NCI-H2107 treated with DMSO at 0.1 percent for 48 hours (cell line): ENCODE measurements at regions not wholly inside any gene's neighbourhood (a gene's known extent, or its start where the extent isn't known, plus 50 kb on each side); places are given as distances from the start of the nearest gene placed in this dataset.

Experiments used
- DNase-seq: peaks from one replicate; lab custom pipeline; 2025; ENCODE audit not compliant: unreplicated experiment; lab: John Stamatoyannopoulos, UW

DNA sequence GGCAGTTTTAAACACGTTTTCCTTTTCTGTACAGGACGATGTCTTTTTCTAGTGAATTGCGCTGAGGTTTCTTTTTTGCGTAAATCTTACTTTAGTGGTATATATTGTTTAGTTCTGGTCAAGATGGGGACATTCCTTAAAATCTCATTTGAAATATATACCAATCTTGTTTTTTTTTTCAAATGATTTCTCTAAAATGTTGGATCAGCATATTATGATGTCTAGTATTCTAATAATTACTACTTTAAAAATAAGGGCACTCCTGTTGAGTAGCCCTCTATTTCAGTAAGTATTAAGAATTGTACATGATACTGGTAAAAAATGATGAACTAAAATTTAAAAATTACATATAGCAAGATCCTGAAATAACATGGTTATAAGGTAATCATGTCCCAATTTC lies 224.1 kb upstream of the ARHGAP24 start:
- DNase-seq = no peak

DNA sequence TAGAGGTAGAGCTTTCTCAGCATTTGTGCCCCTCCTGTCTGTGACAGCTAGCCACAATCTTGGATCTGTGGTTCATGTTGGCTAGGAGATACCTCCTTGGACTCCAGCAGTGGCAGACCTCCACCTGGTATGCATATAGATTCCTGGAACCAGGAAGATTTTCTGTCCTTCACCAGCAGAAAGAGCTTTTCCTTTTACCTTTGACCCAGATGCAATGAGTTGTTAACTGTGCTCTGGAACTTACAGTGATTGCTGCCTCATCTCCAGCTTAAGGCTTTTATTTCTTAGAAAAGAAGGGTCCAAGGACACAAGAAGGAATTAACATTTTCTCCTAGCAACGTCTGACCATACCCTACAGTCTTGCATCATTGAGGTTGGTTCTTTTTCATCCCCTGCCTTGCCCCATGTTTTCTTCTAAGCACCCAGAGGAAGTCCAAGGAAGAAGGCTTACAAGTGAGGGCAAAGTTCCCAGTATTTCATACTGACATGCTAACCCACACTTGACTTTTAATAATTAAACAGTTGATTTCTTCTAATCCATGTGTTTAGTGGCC lies 217.1 kb upstream of the ARHGAP24 start:
- no peak for DNase-seq

DNA sequence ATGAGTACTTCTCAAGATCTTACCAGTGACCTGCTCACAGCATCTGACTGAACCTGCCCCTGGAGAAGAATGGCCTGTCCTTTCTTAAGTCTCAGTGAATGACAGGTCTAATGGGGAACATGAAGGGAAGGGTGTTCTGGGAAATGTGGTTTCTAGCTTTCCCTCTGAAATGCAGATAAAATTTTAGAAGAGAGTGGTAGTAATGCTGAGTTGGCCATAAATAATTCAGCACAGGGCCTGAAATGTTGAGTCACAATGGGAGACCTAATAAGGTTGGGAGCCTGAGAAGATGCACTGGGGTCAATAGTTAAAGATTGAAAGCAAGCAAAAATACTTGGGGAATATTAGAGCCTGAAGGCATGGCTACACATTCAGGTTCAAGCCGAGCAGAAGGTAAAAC lies 214.9 kb upstream of the ARHGAP24 start:
- no peak for DNase-seq

DNA sequence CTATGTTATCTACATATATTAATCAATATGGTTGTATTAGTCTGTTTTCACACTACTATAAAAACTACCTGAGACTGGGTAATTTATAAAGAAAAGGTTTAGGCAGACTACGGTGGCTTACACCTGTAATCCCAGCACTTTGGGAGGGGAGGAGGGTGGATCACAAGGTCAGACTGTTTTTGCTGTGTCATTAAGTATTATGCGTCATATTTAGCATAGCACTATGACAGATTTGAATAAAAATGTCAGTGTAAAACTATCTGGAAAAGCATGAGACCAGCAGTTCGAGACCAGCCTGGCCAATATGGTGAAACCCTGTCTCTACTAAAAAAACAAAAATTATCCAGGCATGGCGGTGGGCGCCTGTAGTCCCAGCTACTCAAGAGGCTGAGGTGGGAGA lies 209.7 kb upstream of the ARHGAP24 start:
- DNase-seq = no peak

DNA sequence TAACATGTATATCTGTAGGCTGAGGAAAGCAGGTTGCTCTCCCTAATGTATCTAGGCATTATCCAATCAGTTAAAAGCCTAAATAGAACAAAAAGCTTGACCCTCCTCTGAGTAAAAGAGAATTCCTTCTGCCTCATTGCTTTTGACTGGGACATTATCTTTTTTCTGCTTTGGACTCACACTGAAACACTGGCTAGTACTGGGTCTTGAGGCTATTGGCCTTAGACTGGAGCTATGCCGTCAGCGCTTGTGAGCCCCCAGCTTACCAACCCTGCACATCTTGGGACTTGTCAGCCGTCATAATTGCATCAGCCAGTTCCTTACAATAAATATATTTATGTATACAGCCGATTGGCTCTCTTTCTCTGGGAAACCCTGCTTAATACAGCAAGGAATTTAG lies 206.8 kb upstream of the ARHGAP24 start:
- DNase-seq = no peak

DNA sequence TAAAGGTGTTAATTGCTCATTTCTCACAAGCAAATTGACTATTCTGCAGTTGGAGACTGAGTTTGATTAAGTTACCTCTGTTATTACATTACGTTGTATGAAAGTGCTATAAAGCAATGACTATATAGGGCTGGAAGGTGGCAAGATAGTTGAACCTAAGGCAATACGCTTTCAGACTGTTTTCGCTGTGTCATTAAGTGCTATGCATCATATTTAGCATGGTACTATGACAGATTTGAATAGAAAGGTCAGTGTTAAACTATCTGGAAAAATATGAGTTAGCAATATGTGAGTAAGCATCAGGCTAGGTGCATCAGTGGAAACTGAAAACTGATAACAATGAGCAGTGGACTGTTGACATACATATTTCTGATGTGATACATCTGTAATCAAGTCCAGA lies 206.0 kb upstream of the ARHGAP24 start:
- DNase-seq = no peak

DNA sequence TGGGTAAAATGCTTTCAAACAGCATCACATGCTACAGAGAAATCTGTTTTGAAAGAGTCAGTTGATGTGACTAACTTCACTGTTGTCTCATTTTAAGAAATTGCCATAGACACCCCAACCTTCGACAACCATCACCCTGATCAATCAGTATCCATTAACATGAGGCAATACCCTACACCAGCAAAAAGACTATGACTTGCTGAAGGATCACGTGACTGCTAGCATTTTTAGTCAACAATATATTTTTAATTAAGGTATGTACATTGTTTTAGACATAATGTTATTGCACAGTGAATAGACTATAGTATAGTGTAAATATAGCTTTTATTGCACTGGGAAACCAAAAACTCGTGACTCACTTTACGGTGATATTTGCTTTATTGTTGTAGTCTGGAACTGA lies 200.0 kb upstream of the ARHGAP24 start:
- DNase-seq = no peak

DNA sequence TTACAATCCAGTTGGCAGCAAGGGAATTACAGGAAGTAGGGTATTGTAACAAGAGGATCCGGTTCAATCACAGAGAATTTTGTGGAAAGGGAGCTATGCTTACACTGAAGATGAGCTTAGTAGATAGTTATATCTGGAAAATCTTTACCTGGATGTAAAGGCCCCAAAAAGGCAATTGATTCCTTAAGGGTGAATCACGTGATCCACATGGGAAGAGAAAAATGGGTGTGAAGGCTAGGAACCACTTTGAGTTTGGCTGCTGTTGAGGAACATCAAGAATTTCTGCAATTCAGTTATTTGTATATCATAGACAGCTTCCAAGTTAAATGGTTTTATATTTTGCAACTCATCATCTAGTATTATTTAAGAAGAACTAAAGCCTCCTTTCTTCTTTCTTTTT lies 194.0 kb upstream of the ARHGAP24 start:
- no peak for DNase-seq

DNA sequence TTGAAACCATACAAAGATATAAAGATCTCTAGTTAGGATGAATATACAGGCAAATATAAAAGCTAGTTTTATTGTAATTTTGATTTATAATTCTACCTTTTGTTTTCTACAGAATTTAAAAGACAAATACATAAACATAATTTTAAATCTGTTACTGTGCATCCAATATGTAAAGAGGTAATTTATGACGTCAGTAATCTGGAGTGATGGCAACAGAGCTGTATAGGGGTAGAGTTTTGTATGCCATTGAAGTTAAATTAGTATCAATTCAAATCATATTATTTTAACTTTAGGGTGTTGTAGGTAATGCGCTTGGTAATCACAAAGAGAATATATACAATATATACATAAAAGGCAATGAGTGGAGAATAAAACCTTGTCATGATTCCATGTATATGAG lies 183.7 kb upstream of the ARHGAP24 start:
- DNase-seq = no peak

DNA sequence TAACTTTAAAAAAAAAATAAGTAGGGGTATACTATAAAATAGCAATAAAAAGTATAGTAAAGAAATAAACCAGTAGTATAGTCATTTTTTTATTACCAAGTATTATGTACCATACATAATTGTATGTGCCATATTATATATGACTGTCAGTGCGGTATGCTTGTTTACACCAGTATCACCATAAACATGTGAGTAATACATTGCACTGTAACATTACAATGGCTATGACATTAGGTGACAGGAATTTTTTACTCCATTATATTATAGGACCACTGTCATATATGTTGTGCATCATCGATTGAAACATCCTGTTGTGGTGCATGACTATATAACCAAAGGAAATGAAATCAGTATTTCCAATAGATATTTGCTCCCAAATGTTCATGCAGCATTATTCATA lies 176.9 kb upstream of the ARHGAP24 start:
- DNase-seq = no peak

DNA sequence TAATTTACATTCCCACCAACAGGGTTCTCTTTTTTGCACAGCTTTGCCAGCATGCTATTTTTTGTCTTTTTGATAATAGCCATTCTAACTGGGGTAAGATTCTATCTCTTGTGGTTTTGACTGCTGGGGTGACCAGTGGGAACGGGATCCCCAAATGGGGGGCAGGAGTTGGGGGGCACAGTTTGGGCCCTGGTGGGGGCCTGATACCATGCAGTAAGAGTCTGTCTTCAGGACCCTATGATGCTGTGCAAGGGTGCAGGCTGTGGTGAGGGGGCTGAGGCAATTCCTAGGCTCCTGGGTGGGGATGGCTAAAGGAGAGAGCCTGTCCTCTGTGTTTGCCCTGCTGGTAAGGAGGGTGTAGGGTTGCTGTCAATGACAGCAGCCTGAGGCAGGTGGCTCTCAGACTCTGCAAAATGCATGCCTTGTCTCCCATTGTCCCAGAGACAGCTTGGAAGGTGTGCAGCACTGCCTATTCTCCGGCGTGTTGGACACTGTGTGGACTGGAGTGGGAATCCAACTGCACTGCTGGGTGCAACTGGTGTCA lies 172.7 kb upstream of the ARHGAP24 start:
- DNase-seq = no peak

DNA sequence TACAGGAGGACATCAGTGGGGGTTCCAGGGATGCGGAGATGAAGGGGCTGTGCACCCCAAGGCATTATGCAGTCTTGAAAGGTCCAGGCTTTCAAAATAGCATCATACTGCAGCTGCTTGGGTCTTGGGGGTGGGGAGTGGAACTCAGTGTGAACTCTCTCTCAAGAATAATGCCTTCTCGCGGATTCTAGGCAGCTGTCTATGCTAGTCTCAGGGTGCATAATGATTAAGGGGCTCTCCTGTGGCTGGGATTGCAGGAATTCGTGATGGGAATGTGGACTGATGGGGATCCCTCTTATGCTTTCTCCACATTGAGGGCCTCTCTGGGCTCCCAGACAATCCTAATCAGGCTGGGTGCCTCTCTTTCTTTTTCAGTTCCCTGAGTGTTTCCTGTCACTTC lies 172.2 kb upstream of the ARHGAP24 start:
- no peak for DNase-seq

DNA sequence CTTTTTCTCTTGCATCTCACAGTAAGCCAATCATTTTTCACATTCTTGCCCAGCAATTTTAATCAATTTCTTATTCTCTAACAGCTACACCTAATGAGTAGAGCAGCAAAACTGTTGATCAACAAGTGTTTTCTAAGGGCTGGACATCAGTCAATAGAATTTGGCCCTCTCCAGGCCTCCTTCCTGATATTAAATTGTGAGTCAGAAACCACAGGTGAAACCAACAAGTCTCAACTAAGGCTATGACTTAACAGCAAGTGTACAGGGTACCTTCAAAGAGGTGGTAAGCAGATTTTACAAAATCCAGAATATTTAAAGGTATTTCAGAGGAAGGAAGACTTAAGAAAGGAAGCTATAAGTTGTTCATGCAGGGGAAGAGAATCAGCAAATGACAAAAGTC lies 156.5 kb upstream of the ARHGAP24 start:
- no peak for DNase-seq

DNA sequence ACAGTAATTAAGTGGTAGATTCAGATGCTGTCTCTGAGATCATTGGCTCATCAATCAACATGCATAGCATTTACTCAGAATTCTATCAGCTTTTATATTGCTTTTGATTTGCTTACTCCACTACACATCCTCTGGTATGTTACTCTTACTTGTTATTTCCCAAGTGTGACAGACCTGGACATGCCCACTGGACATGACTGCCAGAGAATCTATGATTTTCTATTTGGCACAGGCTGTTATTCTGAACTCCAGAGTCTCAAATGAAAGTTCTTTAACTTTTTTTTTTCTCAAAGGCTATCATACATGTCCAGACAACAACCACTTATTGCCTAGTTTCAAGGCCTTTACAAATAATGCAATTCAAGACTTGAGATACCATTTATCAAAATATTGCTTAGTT lies 116.1 kb upstream of the ARHGAP24 start:
- no peak for DNase-seq

DNA sequence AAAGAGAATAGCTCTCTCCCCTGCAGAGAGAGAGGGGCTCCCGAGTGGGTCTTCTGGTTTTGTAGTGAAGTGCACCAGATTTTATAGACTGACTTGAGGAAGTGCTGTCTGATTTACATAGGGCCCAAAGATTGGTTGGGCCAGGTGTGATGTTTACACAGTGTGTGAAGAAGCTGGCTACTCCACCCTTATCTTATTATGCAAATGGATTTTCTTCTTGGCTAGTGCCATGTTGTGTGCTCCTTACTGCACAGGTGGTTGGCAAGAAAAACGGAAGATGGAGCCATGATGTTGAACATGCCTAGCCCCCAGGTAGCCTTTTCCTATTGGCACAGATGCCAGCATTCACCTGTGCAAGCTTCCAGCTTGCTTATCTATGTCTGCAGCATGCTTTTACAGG lies 112.4 kb upstream of the ARHGAP24 start:
- no peak for DNase-seq

DNA sequence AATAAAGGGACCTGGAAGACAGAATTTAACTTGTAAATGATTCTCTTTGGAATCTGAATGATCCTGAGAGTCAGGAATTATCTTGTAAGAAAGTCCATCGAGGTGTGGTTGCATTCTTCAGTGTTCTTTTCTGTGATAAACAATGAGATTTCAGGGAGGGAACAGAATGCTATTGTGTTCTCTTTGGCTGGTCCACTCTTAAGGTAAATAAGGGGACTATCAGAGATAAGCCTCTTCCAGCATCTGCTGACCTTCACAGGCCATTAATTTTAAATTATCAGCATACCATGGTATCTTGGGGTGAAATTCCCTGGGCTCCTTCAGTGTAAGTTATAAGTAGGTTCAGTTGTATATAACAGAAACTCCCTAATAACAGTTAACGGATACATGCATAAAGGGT lies 107.1 kb upstream of the ARHGAP24 start:
- no peak for DNase-seq

DNA sequence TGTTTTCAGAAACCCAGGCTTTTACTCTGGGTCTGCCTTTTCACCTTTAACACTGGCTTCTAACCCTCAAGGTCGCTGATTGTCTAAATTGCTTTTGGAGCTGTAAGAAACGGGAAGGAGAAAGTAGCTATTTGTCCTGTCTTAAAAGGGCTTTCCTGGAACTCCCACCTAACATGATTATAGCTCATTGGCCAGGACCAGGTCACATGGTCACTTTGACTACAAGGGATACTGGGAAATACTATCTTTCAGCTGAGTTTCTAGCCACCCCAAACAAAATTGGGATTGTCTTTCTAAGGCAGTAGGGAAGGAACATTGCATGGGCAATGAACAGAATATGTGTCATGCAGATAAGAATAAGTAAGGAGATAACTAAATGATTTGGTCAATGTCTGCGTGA lies 106.7 kb upstream of the ARHGAP24 start:
- DNase-seq = no peak

DNA sequence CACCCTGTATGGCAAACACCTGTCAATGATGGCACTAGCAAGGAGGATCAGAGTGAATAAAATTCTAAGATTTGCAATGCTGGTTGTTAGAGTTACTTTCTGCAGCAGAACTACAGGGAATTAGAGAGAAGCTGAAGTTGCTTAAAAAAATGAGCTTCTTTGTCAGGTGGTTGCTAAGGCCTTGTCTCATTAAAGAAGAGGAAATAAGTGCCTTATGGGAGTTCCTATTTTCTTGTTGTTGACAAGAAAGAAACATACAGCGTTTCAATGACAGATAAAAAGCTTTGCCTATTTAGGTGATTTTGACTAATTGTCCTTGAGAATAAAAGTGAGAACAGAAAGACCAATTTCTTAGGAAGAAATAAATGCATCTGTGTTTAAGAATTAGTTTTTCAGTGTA lies 106.0 kb upstream of the ARHGAP24 start:
- DNase-seq = no peak

DNA sequence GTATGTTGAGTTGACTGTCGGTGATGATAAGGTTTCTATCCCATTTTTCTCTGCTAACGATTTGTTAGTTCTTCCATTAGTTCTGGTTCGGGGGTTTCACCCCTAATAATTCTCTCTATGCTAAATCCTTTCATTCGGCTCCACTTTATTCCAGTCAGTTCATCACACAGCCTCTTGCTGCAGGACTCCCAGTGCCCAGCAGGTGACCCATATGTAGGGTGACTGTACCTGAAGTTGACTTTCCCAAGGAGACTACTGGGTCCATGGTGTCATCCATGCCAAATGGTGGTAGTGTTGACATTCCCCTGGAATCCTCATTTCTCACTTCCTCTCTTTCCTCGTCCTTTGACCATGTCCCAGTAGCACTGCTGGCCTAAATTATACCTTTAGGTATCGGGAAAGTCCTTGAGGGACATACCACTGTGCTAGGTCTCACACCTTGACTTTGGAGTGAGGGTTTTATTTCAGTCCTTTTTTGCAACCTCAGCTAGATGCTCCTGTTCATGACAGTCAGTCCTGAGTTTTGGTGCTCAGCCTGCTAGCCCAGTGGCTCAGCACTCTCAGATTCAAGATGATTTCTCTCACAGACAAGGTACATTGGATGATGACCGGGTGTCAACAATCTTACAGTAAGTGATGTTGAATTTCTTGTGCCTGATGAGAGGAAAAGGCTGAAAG lies 105.1 kb upstream of the ARHGAP24 start:
- no peak for DNase-seq

DNA sequence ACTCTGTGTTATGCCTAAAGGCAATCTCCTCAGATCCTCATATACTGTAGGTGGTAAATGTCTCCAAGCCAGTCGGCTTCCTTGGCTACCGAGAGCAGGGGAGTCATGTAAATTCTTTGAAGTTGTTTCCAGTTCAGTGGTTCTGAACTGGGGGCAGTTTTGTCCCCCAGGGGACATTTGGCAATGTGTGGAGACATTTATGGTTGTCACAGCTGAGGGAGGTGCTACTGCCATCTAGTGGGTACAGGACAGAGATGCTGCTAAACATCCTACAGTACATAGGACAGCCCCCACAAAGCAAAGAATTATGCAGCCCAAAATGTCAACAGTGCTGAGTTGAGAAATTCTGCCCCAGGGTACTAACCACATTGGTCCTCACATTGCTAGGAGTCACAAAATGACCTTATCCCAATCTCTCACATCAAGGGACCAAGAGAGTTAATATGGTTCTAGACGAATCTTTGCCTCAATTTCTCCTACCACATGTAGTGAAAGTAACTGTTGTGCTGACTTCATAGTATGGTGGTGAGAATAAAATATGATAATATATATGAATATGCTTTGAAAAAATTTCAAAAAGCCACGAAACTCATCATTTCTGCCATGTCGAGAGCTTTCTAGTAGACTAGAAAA lies 104.4 kb upstream of the ARHGAP24 start:
- peak; percentile 12 for DNase-seq

DNA sequence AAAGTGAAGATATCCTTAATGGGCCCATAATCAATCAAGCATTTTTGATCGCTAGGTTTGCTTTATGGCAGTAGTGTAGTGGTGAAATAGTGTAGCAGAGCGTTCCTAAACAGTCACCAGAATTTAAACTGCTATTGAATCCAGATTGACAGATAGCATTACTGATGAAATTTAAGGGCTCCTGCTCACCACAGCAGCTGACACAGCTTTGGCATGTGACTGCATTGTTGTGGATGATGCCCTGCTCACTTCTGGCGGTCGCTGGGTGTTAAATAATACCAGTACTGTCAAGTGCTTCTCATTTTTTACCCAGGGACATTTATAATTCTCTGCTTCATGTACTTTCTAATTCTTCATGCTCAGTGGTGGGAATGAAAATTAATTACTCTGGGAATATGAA lies 102.0 kb upstream of the ARHGAP24 start:
- no peak for DNase-seq

DNA sequence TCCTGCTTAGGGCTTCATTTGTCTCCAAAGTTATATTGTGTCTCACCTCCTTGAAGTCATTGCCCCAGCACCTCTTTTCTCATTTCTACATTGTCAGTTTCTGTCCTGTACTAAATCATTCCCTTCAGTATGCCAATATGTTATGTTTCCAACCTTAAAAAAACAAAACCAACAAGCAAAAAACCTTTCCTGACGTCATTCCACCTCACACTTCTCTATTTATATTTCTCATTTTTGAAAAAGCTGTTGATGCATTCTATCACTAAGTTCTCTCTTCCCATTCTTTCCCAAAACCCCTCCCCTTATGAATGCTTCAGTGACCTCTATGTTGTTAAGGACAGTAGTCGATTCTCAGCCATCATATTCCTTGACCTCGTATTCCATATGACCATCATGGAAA lies 98.7 kb upstream of the ARHGAP24 start:
- DNase-seq = no peak

DNA sequence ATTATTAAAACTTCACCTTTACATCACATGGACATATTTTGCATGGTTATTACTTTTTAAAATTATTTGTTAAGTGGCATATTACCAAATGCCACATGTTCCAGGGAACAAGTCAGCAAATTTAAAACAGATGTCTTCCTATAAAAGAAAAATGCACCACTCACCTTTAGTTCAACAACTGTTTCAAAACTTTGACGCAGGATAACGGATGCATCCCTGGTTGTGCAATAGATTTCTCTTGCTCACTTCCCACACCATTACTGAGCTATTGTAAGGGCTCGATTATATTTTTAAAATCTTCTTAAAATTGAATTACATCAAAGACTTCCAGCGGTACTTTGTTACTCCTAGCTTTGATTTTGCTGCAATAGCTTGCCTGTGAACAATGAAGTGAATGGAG lies 93.0 kb upstream of the ARHGAP24 start:
- DNase-seq = no peak
